ENCODE measurements at regions not wholly inside any gene's neighbourhood (a gene's known extent, or its start where the extent isn't known, plus 50 kb on each side); places are given as distances from the start of the nearest gene placed in this dataset.

DNA sequence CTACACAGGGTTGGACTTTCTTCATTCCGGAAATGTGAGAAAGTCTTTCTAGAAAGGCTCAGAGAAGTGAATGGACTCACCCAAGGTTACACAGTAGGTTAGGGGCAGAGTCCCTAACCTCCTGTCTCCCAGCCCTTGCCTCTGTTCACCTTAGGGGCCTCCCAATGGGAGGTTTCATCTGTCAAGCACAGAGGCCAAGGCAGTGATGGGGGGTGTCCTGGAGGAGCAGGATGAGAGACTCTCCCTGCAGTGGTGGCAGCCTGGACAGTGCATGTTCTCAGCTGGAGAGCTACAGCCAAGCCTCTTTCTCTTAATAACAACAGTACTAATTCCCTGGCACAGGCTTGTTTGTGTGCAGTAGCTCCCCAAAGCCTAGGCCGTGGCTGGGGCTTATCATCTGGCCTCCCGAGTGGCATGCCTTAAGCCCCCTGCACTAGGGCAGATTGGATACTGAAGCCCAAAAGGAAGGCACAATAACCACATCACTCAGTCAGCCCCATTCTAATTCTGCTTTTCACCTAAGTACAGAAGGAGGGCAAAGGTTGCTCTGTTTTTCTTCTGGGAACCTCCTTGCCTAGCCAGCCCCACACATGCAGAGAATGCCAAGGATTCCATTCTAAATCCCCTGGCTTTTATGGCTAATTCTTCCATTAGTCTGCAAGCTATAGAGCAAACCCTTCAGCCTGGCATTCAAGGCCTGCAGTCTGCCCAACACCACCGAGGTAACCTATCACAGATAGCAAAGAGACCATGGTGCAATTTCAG is 50.2 kb upstream of the XPA start:
- Mint-ChIP-seq H3K27ac (no peak overlapping the region), H3K27me3 (ENCODE audit: low read depth in 3 of 3) (peaks cover 2 to 22% (median 3%) of the 10 kb centered on the region in 3 donors), H3K4me3 (no peak overlapping the region), H3K9me3 (peaks cover 0 to 3% (median 0%) of the 10 kb centered on the region in 6 donors), H3K36me3 (no peaks in the 10 kb centered on the region), H3K4me1 (no peaks in the 10 kb centered on the region)
- no peak for DNase-seq

DNA sequence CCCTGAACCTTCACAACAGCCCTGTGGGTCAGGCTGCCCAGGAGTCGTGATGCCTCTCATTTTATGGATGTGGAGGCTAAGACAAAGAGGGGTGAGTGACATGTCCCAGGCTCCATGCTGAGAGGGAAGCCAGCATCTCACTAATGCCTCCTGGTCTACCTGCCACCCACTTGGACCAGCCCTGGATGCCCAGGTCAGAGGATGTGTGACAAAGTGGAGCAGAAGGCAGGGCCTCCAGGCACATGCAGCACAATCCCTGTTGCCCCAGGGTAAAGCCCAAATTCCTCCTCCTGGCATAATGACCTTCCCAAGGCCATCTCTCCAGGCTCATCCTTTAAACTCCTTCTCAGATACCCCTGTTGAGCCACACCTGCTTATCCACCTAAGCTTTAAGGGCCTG is 51.4 kb upstream of the XPA start:
- Mint-ChIP-seq H3K9me3 (no peaks in the 10 kb centered on the region), H3K36me3 (no peaks in the 10 kb centered on the region), H3K4me3 (no peak overlapping the region), H3K4me1 (no peaks in the 10 kb centered on the region), H3K27me3 (ENCODE audit: low read depth in 3 of 3) (peaks cover 0 to 21% (median 3%) of the 10 kb centered on the region in 3 donors), H3K27ac (no peak overlapping the region)
- no peak for DNase-seq

- no peak for DNase-seq
- H3K4me1 Mint-ChIP-seq, result no peaks in the 10 kb centered on the region
- H3K36me3 Mint-ChIP-seq, result no peaks in the 10 kb centered on the region
- H3K27me3 Mint-ChIP-seq (ENCODE audit: low read depth in 3 of 3), result peaks cover 0 to 21% (median 3%) of the 10 kb centered on the region in 3 donors
- H3K27ac Mint-ChIP-seq, result no peak overlapping the region
- H3K9me3 Mint-ChIP-seq, result no peaks in the 10 kb centered on the region
- no peak overlapping the region for H3K4me3 Mint-ChIP-seq
These were observed 52.8 kb upstream of the XPA start for GRCh38 chr9:97749928-97750327.

DNA sequence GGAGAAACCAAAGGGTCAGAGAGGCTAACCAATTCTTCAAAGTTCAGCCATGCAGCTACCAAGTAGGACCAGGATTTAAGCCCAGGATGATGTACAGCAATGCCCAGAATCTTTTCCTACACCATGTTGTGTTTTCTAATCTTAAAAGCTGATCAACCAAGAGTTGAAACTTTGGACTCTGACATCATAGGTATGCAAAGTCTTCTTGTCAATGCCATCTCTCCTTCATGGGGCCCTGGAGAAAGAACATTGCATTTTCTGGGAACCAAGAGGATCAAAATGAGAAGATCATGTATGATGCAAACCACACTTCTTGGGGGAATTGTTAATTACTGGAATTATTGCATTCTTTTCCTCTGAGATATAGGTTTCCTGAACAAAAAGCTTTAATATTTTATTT is 54.4 kb upstream of the XPA start:
- no peaks in the 10 kb centered on the region for H3K36me3 Mint-ChIP-seq
- no peaks in the 10 kb centered on the region for H3K4me1 Mint-ChIP-seq
- no peak for DNase-seq
- H3K4me3 Mint-ChIP-seq, result no peak overlapping the region
- H3K27ac Mint-ChIP-seq, result no peak overlapping the region
- H3K9me3 Mint-ChIP-seq, result peaks cover 0 to 2% (median 0%) of the 10 kb centered on the region in 6 donors
- H3K27me3 Mint-ChIP-seq (ENCODE audit: low read depth in 3 of 3), result peaks cover 0 to 11% (median 2%) of the 10 kb centered on the region in 3 donors

GRCh38 chr9:97752274-97752673 is 55.1 kb upstream of the XPA start:
- Mint-ChIP-seq H3K4me1 (no peaks in the 10 kb centered on the region), H3K36me3 (no peaks in the 10 kb centered on the region), H3K27ac (no peak overlapping the region), H3K9me3 (peaks cover 0 to 2% (median 0%) of the 10 kb centered on the region in 6 donors), H3K4me3 (no peak overlapping the region), H3K27me3 (ENCODE audit: low read depth in 3 of 3) (peaks cover 0 to 8% (median 2%) of the 10 kb centered on the region in 3 donors)
- no peak for DNase-seq

GRCh38 chr9:97753364-97753763 is 56.2 kb upstream of the XPA start:
- Mint-ChIP-seq H3K4me3 (no peak overlapping the region), H3K4me1 (no peaks in the 10 kb centered on the region), H3K36me3 (no peaks in the 10 kb centered on the region), H3K27me3 (ENCODE audit: low read depth in 3 of 3) (peaks cover 0 to 5% (median 2%) of the 10 kb centered on the region in 3 donors), H3K27ac (no peak overlapping the region), H3K9me3 (peaks cover 0 to 2% (median 0%) of the 10 kb centered on the region in 6 donors)
- DNase-seq, result no peak

DNA sequence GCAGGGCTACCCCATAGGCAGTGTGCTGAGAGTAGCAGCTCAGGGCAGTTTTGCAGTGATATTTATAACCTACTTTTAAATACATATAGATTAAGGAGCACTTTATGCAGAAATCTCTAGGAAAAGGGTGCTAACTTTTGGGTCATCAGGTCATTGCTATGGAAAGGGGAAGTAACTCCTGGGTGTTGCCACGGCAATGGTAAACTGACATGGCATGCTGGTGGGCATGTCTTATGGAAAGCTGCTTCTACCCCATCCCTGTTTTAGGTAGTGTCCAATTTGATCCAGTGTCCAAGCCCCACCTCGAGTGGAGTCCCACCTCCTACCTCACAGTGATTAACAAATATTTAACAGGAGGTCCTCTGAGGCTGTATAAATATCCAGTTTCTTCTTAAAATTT is 56.8 kb upstream of the XPA start:
- Mint-ChIP-seq H3K27me3 (ENCODE audit: low read depth in 3 of 3) (peaks cover 0 to 5% (median 2%) of the 10 kb centered on the region in 3 donors), H3K4me1 (no peaks in the 10 kb centered on the region), H3K9me3 (peaks cover 0 to 2% (median 0%) of the 10 kb centered on the region in 6 donors), H3K36me3 (no peaks in the 10 kb centered on the region), H3K4me3 (no peak overlapping the region), H3K27ac (no peak overlapping the region)
- DNase-seq, result no peak

DNA sequence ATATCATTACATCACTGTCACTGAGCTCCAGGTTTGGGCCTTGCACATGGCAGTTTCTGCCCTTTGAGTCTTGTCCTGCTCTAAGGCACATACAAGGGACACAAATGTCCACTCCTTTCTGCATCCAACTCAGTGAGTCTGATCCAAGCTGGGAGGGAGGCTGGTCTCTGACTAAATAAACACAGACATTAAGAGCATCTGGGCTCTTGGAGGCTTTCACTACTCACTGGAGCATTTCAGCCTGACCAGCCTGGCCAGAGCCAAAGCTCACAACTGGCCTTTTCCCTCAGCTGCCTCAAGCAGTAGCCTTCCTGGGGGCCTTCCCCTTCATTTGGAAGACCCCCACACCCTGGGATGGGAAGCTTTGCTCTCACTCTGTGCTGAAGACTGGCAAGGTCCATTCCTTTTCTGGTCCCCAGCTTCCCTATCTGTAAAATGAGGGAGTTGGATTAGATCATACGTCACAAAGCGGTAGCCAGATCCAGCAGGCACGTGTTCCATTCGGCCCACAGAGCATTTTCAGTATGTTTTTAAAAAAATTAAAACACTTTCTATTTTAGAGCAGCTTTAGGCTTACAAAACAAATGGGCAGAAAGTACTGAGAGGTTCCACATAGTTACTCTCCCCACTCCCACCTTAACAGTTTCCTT is 58.6 kb upstream of the XPA start:
- no peaks in the 10 kb centered on the region for H3K4me1 Mint-ChIP-seq
- no peaks in the 10 kb centered on the region for H3K36me3 Mint-ChIP-seq
- H3K9me3 Mint-ChIP-seq, result peaks cover 0 to 2% (median 0%) of the 10 kb centered on the region in 6 donors
- DNase-seq, result no peak
- peaks cover under 1 to 9% (median 5%) of the 10 kb centered on the region in 3 donors for H3K27me3 Mint-ChIP-seq (ENCODE audit: low read depth in 3 of 3)
- no peak overlapping the region for H3K4me3 Mint-ChIP-seq
- H3K27ac Mint-ChIP-seq, result no peak overlapping the region

DNA sequence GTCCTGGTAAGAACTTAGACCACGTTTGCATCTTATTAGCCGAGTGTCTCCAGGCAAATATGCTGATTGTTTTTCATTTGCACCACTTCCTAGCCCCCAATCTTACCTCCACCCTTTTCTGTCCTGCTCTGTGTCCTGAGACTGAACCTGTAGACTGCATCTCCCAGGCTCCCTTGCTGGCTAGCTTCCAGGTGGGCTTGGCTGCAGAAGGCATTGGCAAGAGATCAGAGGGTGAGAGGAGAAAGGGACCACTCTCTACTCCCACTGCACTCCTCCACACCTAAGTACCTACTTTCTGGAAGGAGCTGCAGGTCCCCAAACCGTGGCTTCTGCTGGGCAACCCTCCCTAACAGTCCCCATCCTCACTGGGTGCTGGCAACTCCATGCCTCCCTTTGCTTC is 59.9 kb upstream of the XPA start:
- Mint-ChIP-seq H3K27me3 (ENCODE audit: low read depth in 3 of 3) (peaks cover 4 to 12% (median 7%) of the 10 kb centered on the region in 3 donors), H3K9me3 (peaks cover 0 to 2% (median 0%) of the 10 kb centered on the region in 6 donors), H3K4me1 (no peaks in the 10 kb centered on the region), H3K4me3 (no peak overlapping the region), H3K36me3 (no peaks in the 10 kb centered on the region), H3K27ac (no peak overlapping the region)
- DNase-seq, result no peak

DNA sequence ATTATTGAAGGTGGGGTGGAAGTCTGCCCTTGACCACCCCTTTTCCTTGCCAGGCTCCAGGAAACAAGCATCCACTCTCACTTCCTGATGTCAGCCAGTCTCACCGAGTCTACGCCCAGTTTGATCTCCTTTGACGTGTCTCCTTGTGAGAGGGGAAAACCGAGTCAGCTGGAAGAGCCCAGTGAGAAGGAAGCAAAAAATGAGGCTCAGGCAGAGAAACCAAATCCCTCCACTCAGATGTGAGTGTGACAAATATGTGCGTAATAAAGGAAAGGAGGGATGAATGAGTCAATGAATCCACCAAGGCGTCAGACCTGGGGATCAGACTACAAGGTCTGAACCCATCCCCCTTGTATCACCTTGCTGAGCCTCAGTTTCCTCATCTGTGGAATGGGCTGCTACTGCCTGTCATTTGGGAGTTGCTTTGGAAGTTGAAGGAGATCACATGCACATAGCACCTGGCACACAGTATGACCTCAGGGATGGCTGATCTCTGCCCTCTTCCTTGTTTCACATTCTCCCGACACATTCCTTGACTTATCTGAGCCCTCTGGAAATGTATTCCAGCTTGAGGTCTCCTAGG is 61.3 kb upstream of the XPA start:
- DNase-seq, result no peak
- Mint-ChIP-seq H3K9me3 (peaks cover 0 to 2% (median 0%) of the 10 kb centered on the region in 6 donors), H3K27me3 (ENCODE audit: low read depth in 3 of 3) (peaks cover 3 to 15% (median 4%) of the 10 kb centered on the region in 3 donors), H3K4me3 (no peak overlapping the region), H3K27ac (no peak overlapping the region), H3K36me3 (no peaks in the 10 kb centered on the region), H3K4me1 (no peaks in the 10 kb centered on the region)

DNA sequence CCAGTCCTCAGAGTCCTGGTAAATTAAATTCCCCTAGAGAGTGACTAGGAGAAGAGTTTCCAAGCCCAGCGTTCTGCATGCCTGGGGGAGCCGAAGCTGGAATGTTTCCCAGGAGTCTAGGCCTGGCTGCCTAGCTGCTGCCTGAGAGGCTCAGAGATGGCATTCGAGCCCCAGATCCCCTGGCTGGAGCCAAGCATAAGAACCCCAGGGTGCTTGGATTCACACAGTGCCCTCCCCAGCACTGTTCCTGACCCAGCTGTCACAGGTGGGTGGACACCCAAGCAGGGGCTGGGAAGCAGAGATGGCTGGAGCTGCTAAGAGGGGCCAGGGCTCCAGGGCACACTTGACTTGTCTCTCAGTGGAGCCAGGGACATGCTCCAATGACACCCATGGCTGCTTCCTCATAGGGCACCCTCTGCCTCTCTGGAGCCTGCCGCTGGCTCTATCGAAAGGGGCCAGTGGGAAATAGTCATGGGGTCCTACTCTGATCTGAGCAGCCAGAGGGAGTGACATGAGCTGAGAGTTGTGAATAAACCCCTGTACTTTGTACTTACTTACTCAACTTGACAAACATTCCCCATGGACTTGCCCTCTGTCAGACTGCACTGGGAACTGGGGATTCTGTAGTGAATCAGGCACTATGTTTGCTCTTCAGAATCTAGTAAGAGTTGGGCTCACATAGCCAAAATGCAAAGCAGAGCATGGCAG is 62.6 kb upstream of the XPA start:
- Mint-ChIP-seq H3K4me1 (no peaks in the 10 kb centered on the region), H3K4me3 (no peak overlapping the region), H3K27me3 (ENCODE audit: low read depth in 3 of 3) (peaks cover 4 to 16% (median 4%) of the 10 kb centered on the region in 3 donors), H3K36me3 (no peaks in the 10 kb centered on the region), H3K9me3 (peaks cover 0 to 2% (median 0%) of the 10 kb centered on the region in 6 donors), H3K27ac (no peak overlapping the region)
- DNase-seq, result no peak

DNA sequence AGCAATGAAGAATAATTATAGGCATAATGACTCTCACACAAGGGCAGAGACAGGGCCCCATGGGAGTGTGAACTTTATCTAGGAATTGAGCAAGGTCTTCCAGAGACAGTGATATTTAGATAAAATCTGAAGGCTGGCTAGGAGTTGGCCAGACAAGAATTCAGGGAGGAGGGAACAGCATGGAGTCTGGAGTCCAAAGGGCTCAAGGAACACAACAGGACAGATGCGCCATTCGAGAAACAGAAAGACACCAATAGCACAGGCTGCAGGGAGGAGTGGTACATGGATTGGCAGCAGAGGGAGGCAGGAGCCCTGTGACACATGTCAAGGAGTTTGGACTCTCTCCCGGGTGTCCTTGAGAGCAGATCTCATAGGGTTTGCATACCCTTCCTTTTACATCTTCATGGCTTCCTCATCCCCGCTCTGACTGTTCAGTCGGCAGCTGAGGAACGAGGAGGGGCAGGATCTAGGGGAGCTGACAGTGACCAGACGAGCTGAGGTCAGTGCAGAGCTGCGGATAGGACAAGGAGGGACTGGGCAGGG is 64.0 kb upstream of the XPA start:
- no peaks in the 10 kb centered on the region for H3K36me3 Mint-ChIP-seq
- no peak for DNase-seq
- no peaks in the 10 kb centered on the region for H3K4me1 Mint-ChIP-seq
- no peak overlapping the region for H3K4me3 Mint-ChIP-seq
- no peak overlapping the region for H3K27ac Mint-ChIP-seq
- no peaks in the 10 kb centered on the region for H3K9me3 Mint-ChIP-seq
- peaks cover 4 to 14% (median 9%) of the 10 kb centered on the region in 3 donors for H3K27me3 Mint-ChIP-seq (ENCODE audit: low read depth in 3 of 3)

DNA sequence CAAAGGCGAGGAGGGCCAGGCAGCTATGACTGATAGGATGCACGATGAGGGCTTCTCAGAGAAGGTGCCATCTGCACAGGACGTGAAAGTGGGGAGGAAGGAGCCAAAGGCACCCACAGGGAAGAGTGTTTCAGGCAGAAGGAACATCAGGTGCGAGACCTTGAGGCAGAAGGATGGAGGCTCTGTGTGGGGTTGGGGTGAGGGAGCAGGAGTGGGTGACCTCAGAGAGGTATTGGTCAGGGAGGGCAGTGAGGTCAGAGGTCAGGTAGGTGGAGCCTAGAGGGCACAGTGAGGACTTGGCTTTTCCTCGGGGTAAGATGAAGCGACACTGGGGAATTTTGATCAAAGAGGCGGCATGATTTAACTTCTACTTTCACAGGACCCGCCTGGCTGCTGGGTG is 64.7 kb upstream of the XPA start:
- Mint-ChIP-seq H3K27me3 (ENCODE audit: low read depth in 3 of 3) (peaks cover 4 to 14% (median 9%) of the 10 kb centered on the region in 3 donors), H3K9me3 (no peaks in the 10 kb centered on the region), H3K27ac (no peak overlapping the region), H3K4me1 (no peaks in the 10 kb centered on the region), H3K4me3 (no peak overlapping the region), H3K36me3 (no peaks in the 10 kb centered on the region)
- DNase-seq, result no peak

Data from immature natural killer cell (primary cell).